ENCODE measurements at regions not wholly inside any gene's neighbourhood (a gene's known extent, or its start where the extent isn't known, plus 50 kb on each side); places are given as distances from the start of the nearest gene placed in this dataset.

DNA sequence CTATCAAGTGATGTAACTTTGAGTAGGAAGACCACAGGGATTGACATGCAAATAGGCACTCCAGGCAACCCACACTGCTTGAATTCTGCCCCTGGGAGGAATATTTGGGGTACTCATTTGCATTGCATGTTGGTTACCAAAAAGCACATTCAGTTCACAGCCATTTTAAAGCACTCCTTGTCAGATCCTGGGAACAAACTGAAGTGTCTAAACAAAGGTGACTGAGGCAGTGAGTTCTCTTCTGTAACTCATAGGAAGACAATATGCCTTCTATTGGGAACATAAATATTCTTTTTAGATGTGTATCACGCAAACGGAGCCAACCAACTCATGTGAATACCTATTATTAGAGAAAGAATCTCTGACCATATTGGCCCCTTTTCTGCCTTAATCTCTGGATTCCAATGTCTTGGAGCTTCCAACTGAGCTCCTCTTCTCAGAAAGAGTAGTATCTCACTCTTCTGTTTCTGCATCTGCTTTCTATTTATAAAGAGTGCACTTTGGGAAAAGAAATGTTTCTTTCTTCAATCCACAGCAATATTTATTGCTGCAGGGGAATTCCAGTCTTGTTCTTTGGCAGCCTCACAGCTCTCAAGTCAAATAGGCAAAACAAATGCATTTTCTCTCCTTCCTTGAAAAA is 125.7 kb upstream of the NBEA start:
- TF ChIP-seq, protein P1, sequence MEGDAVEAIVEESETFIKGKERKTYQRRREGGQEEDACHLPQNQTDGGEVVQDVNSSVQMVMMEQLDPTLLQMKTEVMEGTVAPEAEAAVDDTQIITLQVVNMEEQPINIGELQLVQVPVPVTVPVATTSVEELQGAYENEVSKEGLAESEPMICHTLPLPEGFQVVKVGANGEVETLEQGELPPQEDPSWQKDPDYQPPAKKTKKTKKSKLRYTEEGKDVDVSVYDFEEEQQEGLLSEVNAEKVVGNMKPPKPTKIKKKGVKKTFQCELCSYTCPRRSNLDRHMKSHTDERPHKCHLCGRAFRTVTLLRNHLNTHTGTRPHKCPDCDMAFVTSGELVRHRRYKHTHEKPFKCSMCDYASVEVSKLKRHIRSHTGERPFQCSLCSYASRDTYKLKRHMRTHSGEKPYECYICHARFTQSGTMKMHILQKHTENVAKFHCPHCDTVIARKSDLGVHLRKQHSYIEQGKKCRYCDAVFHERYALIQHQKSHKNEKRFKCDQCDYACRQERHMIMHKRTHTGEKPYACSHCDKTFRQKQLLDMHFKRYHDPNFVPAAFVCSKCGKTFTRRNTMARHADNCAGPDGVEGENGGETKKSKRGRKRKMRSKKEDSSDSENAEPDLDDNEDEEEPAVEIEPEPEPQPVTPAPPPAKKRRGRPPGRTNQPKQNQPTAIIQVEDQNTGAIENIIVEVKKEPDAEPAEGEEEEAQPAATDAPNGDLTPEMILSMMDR (IDR thresholded peaks at IDR 0.05), result no peak
- no peak for TF ChIP-seq POLR2A (IDR thresholded peaks at IDR 0.05)

Data from esophagus squamous epithelium (tissue), 4 donors.